HepG2 (cell line): ENCODE measurements at regions not wholly inside any gene's neighbourhood (a gene's known extent, or its start where the extent isn't known, plus 50 kb on each side); places are given as distances from the start of the nearest gene placed in this dataset.

Experiments used
- CTCF ChIP-seq: sonication (generic); formaldehyde crosslinking; IDR thresholded peaks from 2 replicates; pipeline ENCODE4 v1.5.0; 2020; ENCODE audit warnings: mild to moderate bottlenecking, missing genetic modification reagents, moderate library complexity
- JUND ChIP-seq: sonication (generic); formaldehyde crosslinking; IDR thresholded peaks from 2 replicates; pipeline ENCODE4 v1.8.0; 2022; ENCODE audit warnings: mild to moderate bottlenecking, missing genetic modification reagents
- NBN ChIP-seq: fragments of 450-650 bp; conservative IDR thresholded peaks from 2 replicates; pipeline ENCODE4 v1.6.1; 2017
- POLR2A ChIP-seq, 2 experiments: IDR thresholded peaks; 2 replicates each; pipeline ENCODE4 v1.6.1; 2011; ENCODE audit warnings: low read depth in 2 of 2, low read length in 2 of 2, mild to moderate bottlenecking in 1 of 2, moderate library complexity in 1 of 2; ENCODE audit not compliant: insufficient read depth in 1 of 2
- ZMYM2 ChIP-seq: sonication (generic); formaldehyde crosslinking; IDR thresholded peaks from 2 replicates; pipeline ENCODE4 v1.8.0; 2022; ENCODE audit warnings: mild to moderate bottlenecking, missing genetic modification reagents
- ZNF274 ChIP-seq: sonication (generic); formaldehyde crosslinking; IDR thresholded peaks from 2 replicates; pipeline ENCODE4 v1.5.1; 2020; ENCODE audit warnings: mild to moderate bottlenecking, missing genetic modification reagents

DNA sequence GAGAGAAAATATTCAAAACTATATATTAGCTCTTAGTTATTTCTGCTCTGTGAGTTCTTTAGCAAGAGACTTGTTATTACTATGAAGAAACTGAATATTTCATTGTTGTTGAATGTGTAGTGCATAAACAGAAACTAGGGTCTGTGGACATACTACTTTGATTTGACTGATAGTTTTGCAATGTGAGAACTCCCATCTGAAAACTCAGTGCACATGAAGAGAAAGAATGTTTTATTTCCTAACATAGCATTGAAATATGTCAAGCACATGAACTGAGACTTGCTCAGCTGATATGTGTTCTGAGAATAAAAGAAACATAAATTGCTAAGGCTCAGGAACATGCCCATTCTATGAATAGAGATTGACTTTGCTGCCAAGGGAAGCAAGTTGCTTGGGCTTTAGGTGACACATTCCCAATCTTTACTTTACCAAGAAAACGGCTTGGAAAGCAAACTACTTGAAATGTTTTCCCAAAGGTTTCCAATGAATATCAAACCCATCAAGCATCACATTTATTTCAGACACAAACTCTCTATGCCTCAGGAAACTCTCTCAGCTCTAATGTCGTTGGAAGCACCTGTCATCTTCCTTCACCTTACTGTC, 290.4 kb downstream of the SLC16A7 start:
- no peak for TF ChIP-seq CTCF
- no peak for TF ChIP-seq POLR2A (IDR thresholded peaks at IDR 0.05; ENCODE audit: insufficient read depth in 1 of 2, low read depth in 2 of 2, low read length in 2 of 2)
- no peak for TF ChIP-seq ZNF274
- TF ChIP-seq NBN, result no peak
- no peak for TF ChIP-seq ZMYM2
- TF ChIP-seq JUND, result no peak
